HAP-1 (cell line): ENCODE measurements at regions not wholly inside any gene's neighbourhood (a gene's known extent, or its start where the extent isn't known, plus 50 kb on each side); places are given as distances from the start of the nearest gene placed in this dataset.
"Not testable (repeated sequence)": the region's sequence is repeated elsewhere in the genome, so short reads cannot be mapped to it uniquely, and the experiment has no call there.

Experiments
- DNase-seq, 2 experiments: peaks; one replicate each; pipeline ENCODE4 v3.0.0-alpha.2; 2016 to 2020; ENCODE audit warnings: low spot score in 2 of 2
- H3K27me3 ChIP-seq: fragments of 250-450 bp; sonication (Bioruptor Pico); 2 replicates; pipeline ENCODE4 v1.5.1; 2020; ENCODE audit warnings: low read depth, mild to moderate bottlenecking, moderate library complexity
- H3K36me3 ChIP-seq: fragments of 250-450 bp; sonication (Bioruptor Pico); replicated peaks from 2 replicates; pipeline ENCODE4 v1.5.1; 2020; ENCODE audit warnings: mild to moderate bottlenecking
- H3K4me1 ChIP-seq: fragments of 250-450 bp; sonication (Bioruptor Pico); 2 replicates; pipeline ENCODE4 v1.5.1; 2020; ENCODE audit warnings: mild to moderate bottlenecking
- H3K4me3 ChIP-seq: fragments of 250-450 bp; sonication (Bioruptor Pico); 2 replicates; pipeline ENCODE4 v1.5.1; 2020; ENCODE audit warnings: mild to moderate bottlenecking, moderate library complexity
- H3K9me3 ChIP-seq: fragments of 250-450 bp; sonication (Bioruptor Pico); 2 replicates; pipeline ENCODE4 v1.5.1; 2020; ENCODE audit warnings: mild to moderate bottlenecking, moderate library complexity
- in situ Hi-C: fragments of 300-500 bp; cut with MboI; formaldehyde crosslinking; loops from 3 replicates; pipeline ENCODE4 v1.14.3; 2020; ENCODE audit warnings: low sequenced_read_pairs, inconsistent platforms, mixed read lengths

GRCh38 chr6:34646714-34647113 is 49.9 kb downstream of the ILRUN start:
- in situ Hi-C loops: no loop called here
- H3K4me1 ChIP-seq: peaks cover 2% of the 10 kb centered on the region; the same call in 1 of the 2 replicates

GRCh38 chr6:34645627-34646026 is 50.9 kb downstream of the ILRUN start:
- Histone ChIP-seq H3K4me3 (no peak overlapping the region), H3K9me3 (no peaks in the 10 kb centered on the region), H3K36me3 (peaks cover 23% of the 10 kb centered on the region), H3K4me1 (peaks cover 2% of the 10 kb centered on the region; the same call in 1 of the 2 replicates), H3K27me3 (no peaks in the 10 kb centered on the region)
- DNase-seq: no peak
- in situ Hi-C loops: no loop called here

More at GRCh38 chr6:34646714-34647113, 49.9 kb downstream of the ILRUN start:
- Histone ChIP-seq H3K36me3 (peaks cover 23% of the 10 kb centered on the region), H3K9me3 (no peaks in the 10 kb centered on the region), H3K27me3 (no peaks in the 10 kb centered on the region), H3K4me3 (no peak overlapping the region)
- no peak for DNase-seq

GRCh38 chr6:34644716-34645115 is 51.9 kb downstream of the ILRUN start:
- Histone ChIP-seq H3K27me3 (no peaks in the 10 kb centered on the region), H3K4me3 (no peak overlapping the region), H3K36me3 (peaks cover 25% of the 10 kb centered on the region), H3K9me3 (no peaks in the 10 kb centered on the region), H3K4me1 (peaks cover 2% of the 10 kb centered on the region; the same call in 1 of the 2 replicates)
- in situ Hi-C loops: no loop called here
- DNase-seq: no peak

GRCh38 chr6:34642427-34642826 is 54.1 kb downstream of the ILRUN start:
- DNase-seq: no peak
- Histone ChIP-seq H3K4me3 (no peak overlapping the region), H3K36me3 (peaks cover 23% of the 10 kb centered on the region), H3K4me1 (peaks cover 1% of the 10 kb centered on the region; the same call in 1 of the 2 replicates), H3K9me3 (no peaks in the 10 kb centered on the region), H3K27me3 (no peaks in the 10 kb centered on the region)
- in situ Hi-C loops: no loop called here

- H3K36me3 ChIP-seq, DNase-seq, in situ Hi-C loops, H3K4me3 ChIP-seq, H3K27me3 ChIP-seq, H3K9me3 ChIP-seq: not testable (repeated sequence)
- H3K4me1 ChIP-seq: peaks cover 10% of the 10 kb centered on the region
Measured at GRCh38 chr6:34640074-34640849, 56.3 kb downstream of the ILRUN start.

GRCh38 chr6:34638834-34639736 is 57.5 kb downstream of the ILRUN start:
- H3K4me3 ChIP-seq: no peak overlapping the region
- H3K4me1 ChIP-seq: peaks cover 10% of the 10 kb centered on the region
- no peak for DNase-seq
- in situ Hi-C loops: no loop called here
- H3K9me3 ChIP-seq: no peaks in the 10 kb centered on the region
- peaks cover 4% of the 10 kb centered on the region; the same call in 1 of the 2 replicates for H3K36me3 ChIP-seq
- H3K27me3 ChIP-seq: no peaks in the 10 kb centered on the region

GRCh38 chr6:34633785-34634184 is 62.8 kb downstream of the ILRUN start:
- DNase-seq: no peak
- in situ Hi-C loops: no loop called here
- Histone ChIP-seq H3K4me3 (no peak overlapping the region), H3K36me3 (no peaks in the 10 kb centered on the region; the same call in 1 of the 2 replicates), H3K27me3 (no peaks in the 10 kb centered on the region), H3K4me1 (peaks cover 10% of the 10 kb centered on the region), H3K9me3 (no peaks in the 10 kb centered on the region)

- Histone ChIP-seq H3K36me3 (no peaks in the 10 kb centered on the region; the same call in 1 of the 2 replicates), H3K4me3 (no peak overlapping the region), H3K9me3 (no peaks in the 10 kb centered on the region), H3K27me3 (no peaks in the 10 kb centered on the region), H3K4me1 (peaks cover 10% of the 10 kb centered on the region)
- in situ Hi-C loops: no loop called here
- DNase-seq: no peak
Measured at GRCh38 chr6:34633256-34633655, 63.3 kb downstream of the ILRUN start.

- Histone ChIP-seq H3K27me3 (no peaks in the 10 kb centered on the region), H3K36me3 (peaks cover 3% of the 10 kb centered on the region; the same call in 1 of the 2 replicates), H3K9me3 (no peaks in the 10 kb centered on the region), H3K4me1 (no peaks in the 10 kb centered on the region), H3K4me3 (no peak overlapping the region)
- no peak for DNase-seq
- in situ Hi-C loops: no loop called here
Measured at GRCh38 chr6:34630040-34630439, 66.5 kb downstream of the ILRUN start.

- Histone ChIP-seq H3K27me3 (no peaks in the 10 kb centered on the region), H3K36me3 (peaks cover 7% of the 10 kb centered on the region; the same call in 1 of the 2 replicates), H3K4me1 (no peaks in the 10 kb centered on the region), H3K9me3 (0 out of 2 replicates have a peak, but pooled peaks cover 3% of the 10 kb centered on the region), H3K4me3 (no peak overlapping the region)
- in situ Hi-C loops: no loop called here
- DNase-seq: no peak
Measured at GRCh38 chr6:34627296-34627695, 69.3 kb downstream of the ILRUN start.

GRCh38 chr6:34618430-34619182 is 62.5 kb upstream of the SPDEF start:
- Histone ChIP-seq H3K4me1 (peaks cover 16% of the 10 kb centered on the region), H3K9me3 (0 out of 2 replicates have a peak, but pooled peaks cover 3% of the 10 kb centered on the region), H3K4me3 (no peak overlapping the region), H3K36me3 (0 out of 2 replicates have a peak, but pooled peaks cover 7% of the 10 kb centered on the region), H3K27me3 (no peaks in the 10 kb centered on the region)
- in situ Hi-C loops: no loop called here
- DNase-seq: no peak

GRCh38 chr6:34617231-34617630 is 61.1 kb upstream of the SPDEF start:
- in situ Hi-C loops: no loop called here
- Histone ChIP-seq H3K4me1 (peaks cover 16% of the 10 kb centered on the region), H3K4me3 (no peak overlapping the region), H3K36me3 (0 out of 2 replicates have a peak, but pooled peaks cover 2% of the 10 kb centered on the region), H3K27me3 (no peaks in the 10 kb centered on the region), H3K9me3 (no peaks in the 10 kb centered on the region)
- no peak for DNase-seq

- in situ Hi-C loops: no loop called here
- peaks cover 16% of the 10 kb centered on the region for H3K4me1 ChIP-seq
- peak; percentile 29 to 59 for DNase-seq
Measured at GRCh38 chr6:34616227-34616585, 60.1 kb upstream of the SPDEF start.

More at GRCh38 chr6:34616227-34616585, 60.1 kb upstream of the SPDEF start:
- Histone ChIP-seq H3K9me3 (no peaks in the 10 kb centered on the region), H3K27me3 (no peaks in the 10 kb centered on the region), H3K4me3 (no peak overlapping the region), H3K36me3 (0 out of 2 replicates have a peak, but pooled peaks cover 2% of the 10 kb centered on the region)
